ENCODE measurements at regions not wholly inside any gene's neighbourhood (a gene's known extent, or its start where the extent isn't known, plus 50 kb on each side); places are given as distances from the start of the nearest gene placed in this dataset.

DNA sequence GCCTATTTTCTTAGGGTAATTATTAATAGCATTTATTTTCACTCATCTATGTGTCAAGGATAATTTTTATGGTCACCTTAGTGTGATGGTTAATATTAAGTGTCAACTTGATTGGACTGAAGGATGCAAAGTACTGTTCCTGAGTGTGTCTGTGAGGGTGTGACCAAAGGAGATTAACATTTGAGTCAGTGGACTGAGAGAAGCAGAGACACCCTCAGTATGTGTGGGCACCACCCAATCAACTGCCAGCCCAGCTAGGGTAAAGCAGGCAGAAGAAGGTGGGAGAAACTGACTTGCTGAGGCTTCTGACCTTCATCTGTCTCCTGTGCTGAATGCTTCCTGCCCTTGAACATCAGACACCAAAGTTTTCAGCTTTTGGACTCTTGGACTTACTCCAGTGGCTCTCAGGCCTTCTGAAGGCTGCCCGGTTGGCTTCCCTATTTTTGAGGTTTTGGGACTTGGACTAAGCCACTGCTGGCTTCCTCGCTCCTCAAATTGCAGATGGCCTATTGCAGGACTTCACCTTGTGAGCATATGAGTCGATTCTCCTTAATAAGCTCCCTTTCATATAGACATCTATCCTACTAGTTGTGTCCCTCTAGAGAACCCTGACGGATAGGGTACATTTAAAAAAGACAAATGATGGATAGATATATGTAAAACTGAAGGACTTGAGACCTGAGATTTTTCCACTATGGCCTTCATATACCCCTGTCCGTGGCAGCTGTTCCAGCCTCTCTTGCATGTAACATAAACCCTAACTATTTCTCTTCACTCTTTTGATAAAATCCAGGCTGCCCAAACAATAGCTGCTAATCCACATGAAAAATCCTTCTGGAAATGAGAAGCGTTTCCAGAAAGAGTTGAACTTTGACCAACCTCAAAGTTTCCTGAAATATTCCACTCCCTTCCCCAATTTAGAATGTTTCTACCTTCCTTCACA lies 62.1 kb upstream of the RGS17 start:
- no peak overlapping the region for H3K4ac ChIP-seq (replicated peaks; ENCODE audit: insufficient read length, low read depth, low read length)
- H3K56ac ChIP-seq (replicated peaks; ENCODE audit: insufficient read length, low read depth, low read length), result no peak overlapping the region
- no peaks in the 10 kb centered on the region for H3K23me2 ChIP-seq (ENCODE audit: low read depth, low read length)
- ChIA-PET POLR2A (ENCODE audit: partially characterized antibody) (no interaction called here), CTCF (ENCODE audit: partially characterized antibody) (interaction anchor here (1.5 kb wide), 1 partner anchor 72 kb away, joined by 3 read pairs; no protein-coding TSS in a partner anchor)
- H4K91ac ChIP-seq (replicated peaks; ENCODE audit: insufficient read length, low read length), result no peak overlapping the region
- H3K23ac ChIP-seq (ENCODE audit: insufficient read length), result no peak overlapping the region
- H3K36me3 ChIP-seq (ENCODE audit: control insufficient read depth in 2 of 4, insufficient read depth in 4 of 4, low read length in 3 of 4), result no peaks in the 10 kb centered on the region
- DNase-seq (ENCODE audit: low read depth in 1 of 2, low spot score in 2 of 2) (no peak), FAIRE-seq (no peak)
- no peaks in the 10 kb centered on the region for H3K79me2 ChIP-seq (ENCODE audit: control insufficient read depth in 1 of 2, insufficient read depth in 2 of 2, low read length in 2 of 2)
- no peak overlapping the region for H3K4me3 ChIP-seq (ENCODE audit: extremely low read depth in 1 of 4, insufficient read depth in 2 of 4, low read depth in 3 of 4, low read length in 4 of 4)
- H3K79me1 ChIP-seq (ENCODE audit: low read depth, low read length), result no peaks in the 10 kb centered on the region
- peaks cover 0 to 1% (median 0%) of the 10 kb centered on the region in 4 experiments; a peak in 1 of 7 replicates for H3K27me3 ChIP-seq (replicated peaks in 1 of 4; ENCODE audit: control insufficient read depth in 3 of 4, extremely low read depth in 1 of 4, insufficient read depth in 3 of 4, low read length in 3 of 4)
- no peak overlapping the region for H3K4me2 ChIP-seq (ENCODE audit: insufficient read depth in 1 of 2, low read depth in 2 of 2, low read length in 2 of 2)
- no peak overlapping the region for H4K5ac ChIP-seq (ENCODE audit: insufficient read length, low read depth, low read length)
- no peaks in the 10 kb centered on the region for H4K20me1 ChIP-seq (replicated peaks in 1 of 2; ENCODE audit: control insufficient read depth in 1 of 2, insufficient read depth in 2 of 2, low read length in 2 of 2)
- H2BK15ac ChIP-seq (ENCODE audit: low read length), result no peak overlapping the region
- H2BK12ac ChIP-seq (ENCODE audit: low read depth, low read length), result no peak overlapping the region
- 93% methylated on average over 6 of the region's 6 CpGs; no CpG with 5 or more reads in 1 of the 2 experiments for WGBS, 2 experiments (ENCODE audit: extremely low coverage in 1 of 2, insufficient coverage in 1 of 2, insufficient read length in 1 of 2, insufficient replicate concordance in 2 of 2, low coverage in 1 of 2, low lambda C conversion rate in 2 of 2, missing lambda C conversion rate in 1 of 2)
- H2AK5ac ChIP-seq (ENCODE audit: low read depth, low read length), result no peak overlapping the region
- no peaks in the 10 kb centered on the region for H3K4me1 ChIP-seq (replicated peaks in 1 of 4; ENCODE audit: control insufficient read depth in 3 of 4, insufficient read depth in 4 of 4, low read length in 3 of 4)
- no peak overlapping the region for H2AFZ ChIP-seq (ENCODE audit: low read length)
- H3K9me3 ChIP-seq (ENCODE audit: insufficient read depth in 2 of 2, low read depth in 1 of 2, low read length in 1 of 2), result no peaks in the 10 kb centered on the region
- H3K14ac ChIP-seq (ENCODE audit: insufficient read length), result no peak overlapping the region
- TF ChIP-seq YY1 (IDR thresholded peaks at IDR 0.05; ENCODE audit: low read depth, low read length), result no peak
- no peak for TF ChIP-seq TAF7 (optimal IDR thresholded peaks at IDR 0.05; ENCODE audit: borderline replicate concordance, low read depth, low read length)
- no peak for TF ChIP-seq PHF8 (conservative IDR thresholded peaks at IDR 0.05; ENCODE audit: low read depth, low read length)
- TF ChIP-seq GABPA (IDR thresholded peaks at IDR 0.05; ENCODE audit: borderline replicate concordance, insufficient read depth, low read length), result no peak
- TF ChIP-seq MAFK (IDR thresholded peaks at IDR 0.05; ENCODE audit: low read depth, low read length), result no peak
- no peak for TF ChIP-seq BRCA1 (IDR thresholded peaks at IDR 0.05; ENCODE audit: low read depth, low read length)
- no peak for TF ChIP-seq TEAD4 (IDR thresholded peaks at IDR 0.05; ENCODE audit: low read depth, low read length)
- no peak overlapping the region for H3K18ac ChIP-seq (ENCODE audit: extremely low read depth, low read length)
- H2BK120ac ChIP-seq (replicated peaks; ENCODE audit: low read depth, low read length), result no peak overlapping the region
- no peak overlapping the region for H3K27ac ChIP-seq (ENCODE audit: low read depth, low read length)
- H2BK20ac ChIP-seq (ENCODE audit: low read length), result no peak overlapping the region
- H4K8ac ChIP-seq (ENCODE audit: extremely low read depth, insufficient read depth, low read length), result no peak overlapping the region
- no peak overlapping the region for H2BK5ac ChIP-seq (ENCODE audit: low read depth, low read length)
- H3K9ac ChIP-seq (replicated peaks in 1 of 4; ENCODE audit: extremely low read depth in 1 of 4, low read depth in 3 of 4, low read length in 3 of 4), result no peak overlapping the region
